ENCODE measurements at regions not wholly inside any gene's neighbourhood (a gene's known extent, or its start where the extent isn't known, plus 50 kb on each side); places are given as distances from the start of the nearest gene placed in this dataset.

GRCh38 chr1:93023281-93023680 lies 55.8 kb upstream of the MTF2 start:
- TF ChIP-seq, protein P1, sequence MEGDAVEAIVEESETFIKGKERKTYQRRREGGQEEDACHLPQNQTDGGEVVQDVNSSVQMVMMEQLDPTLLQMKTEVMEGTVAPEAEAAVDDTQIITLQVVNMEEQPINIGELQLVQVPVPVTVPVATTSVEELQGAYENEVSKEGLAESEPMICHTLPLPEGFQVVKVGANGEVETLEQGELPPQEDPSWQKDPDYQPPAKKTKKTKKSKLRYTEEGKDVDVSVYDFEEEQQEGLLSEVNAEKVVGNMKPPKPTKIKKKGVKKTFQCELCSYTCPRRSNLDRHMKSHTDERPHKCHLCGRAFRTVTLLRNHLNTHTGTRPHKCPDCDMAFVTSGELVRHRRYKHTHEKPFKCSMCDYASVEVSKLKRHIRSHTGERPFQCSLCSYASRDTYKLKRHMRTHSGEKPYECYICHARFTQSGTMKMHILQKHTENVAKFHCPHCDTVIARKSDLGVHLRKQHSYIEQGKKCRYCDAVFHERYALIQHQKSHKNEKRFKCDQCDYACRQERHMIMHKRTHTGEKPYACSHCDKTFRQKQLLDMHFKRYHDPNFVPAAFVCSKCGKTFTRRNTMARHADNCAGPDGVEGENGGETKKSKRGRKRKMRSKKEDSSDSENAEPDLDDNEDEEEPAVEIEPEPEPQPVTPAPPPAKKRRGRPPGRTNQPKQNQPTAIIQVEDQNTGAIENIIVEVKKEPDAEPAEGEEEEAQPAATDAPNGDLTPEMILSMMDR (IDR thresholded peaks at IDR 0.05; ENCODE audit: control insufficient read depth, extremely low read depth, insufficient read depth) = no peak
- no peak overlapping the region for H3K4me3 ChIP-seq (ENCODE audit: low read depth, low read length)
- DNase-seq (ENCODE audit: low read depth) = no peak

- TF ChIP-seq, protein P1 (IDR thresholded peaks at IDR 0.05; ENCODE audit: control insufficient read depth, extremely low read depth, insufficient read depth) = no peak
- DNase-seq (ENCODE audit: low read depth) = no peak
- H3K4me3 ChIP-seq (ENCODE audit: low read depth, low read length) = no peak overlapping the region
These were observed 53.5 kb upstream of the MTF2 start for GRCh38 chr1:93025572-93025971.

DNA sequence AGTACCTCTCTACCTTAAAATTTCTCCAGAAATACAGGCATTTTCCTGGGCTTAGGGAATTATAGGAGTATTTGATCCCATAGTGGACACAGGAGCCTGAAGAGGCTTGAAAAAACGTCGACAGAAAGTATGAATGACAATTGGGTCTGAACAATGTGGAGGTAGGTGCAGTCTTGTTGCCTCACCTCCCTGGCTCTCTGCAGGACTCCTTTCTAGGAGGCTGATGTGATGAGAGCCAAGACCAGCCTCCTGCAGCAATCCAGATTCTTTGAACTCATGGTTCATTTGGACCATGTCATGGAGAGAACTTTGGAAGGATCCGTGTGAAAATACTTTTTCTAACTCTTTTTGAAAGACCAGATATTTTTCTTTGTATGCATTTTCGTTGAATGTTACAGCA lies 50.5 kb upstream of the MTF2 start:
- no peak overlapping the region for H3K4me3 ChIP-seq (ENCODE audit: low read depth, low read length)
- TF ChIP-seq, protein P1 (IDR thresholded peaks at IDR 0.05; ENCODE audit: control insufficient read depth, extremely low read depth, insufficient read depth) = no peak
- no peak for DNase-seq (ENCODE audit: low read depth)
